Neutrophil (primary cell): ENCODE measurements at regions not wholly inside any gene's neighbourhood (a gene's known extent, or its start where the extent isn't known, plus 50 kb on each side); places are given as distances from the start of the nearest gene placed in this dataset.
"Not testable (repeated sequence)": the region's sequence is repeated elsewhere in the genome, so short reads cannot be mapped to it uniquely, and the experiment has no call there.

Experiments used
- H3K27ac ChIP-seq: fragments of 200-600 bp; sonication (generic); 2 replicates; pipeline ENCODE4 v1.5.1; 2016; ENCODE audit warnings: mild to moderate bottlenecking, moderate library complexity
- H3K27me3 ChIP-seq: fragments of 200-600 bp; sonication (generic); 2 replicates; pipeline ENCODE4 v1.6.0; 2016; ENCODE audit warnings: mild to moderate bottlenecking
- H3K36me3 ChIP-seq: fragments of 200-600 bp; sonication (generic); 2 replicates; pipeline ENCODE4 v1.5.1; 2017
- H3K4me1 ChIP-seq, 2 experiments: fragments of 200-600 bp in 1 of 2; sonication (generic) in 1 of 2; 1 replicate in 1 of 2; 2 replicates in 1 of 2; pipeline versions ENCODE4 v1.5.1 to v1.6.1; 2013 to 2016; ENCODE audit warnings: low read depth in 1 of 2, low read length in 1 of 2, mild to moderate bottlenecking in 1 of 2, moderate library complexity in 1 of 2; ENCODE audit not compliant: control insufficient read depth in 1 of 2, insufficient read depth in 1 of 2
- H3K4me3 ChIP-seq, 2 experiments: fragments of 200-600 bp in 1 of 2; sonication (generic) in 1 of 2; 1 replicate in 1 of 2; 2 replicates in 1 of 2; pipeline ENCODE4 v1.5.1; 2013 to 2016; ENCODE audit warnings: low read depth in 1 of 2, low read length in 1 of 2, mild to moderate bottlenecking in 1 of 2, moderate library complexity in 1 of 2
- H3K9me3 ChIP-seq: fragments of 200-600 bp; sonication (generic); 2 replicates; pipeline ENCODE4 v1.5.1; 2016
- TF ChIP-seq, protein P1 (sequence below): fragments of 200-600 bp; sonication (generic); IDR thresholded peaks from 2 replicates; pipeline ENCODE4 v1.5.1; 2016; ENCODE audit warnings: antibody characterized with exemption

DNA sequence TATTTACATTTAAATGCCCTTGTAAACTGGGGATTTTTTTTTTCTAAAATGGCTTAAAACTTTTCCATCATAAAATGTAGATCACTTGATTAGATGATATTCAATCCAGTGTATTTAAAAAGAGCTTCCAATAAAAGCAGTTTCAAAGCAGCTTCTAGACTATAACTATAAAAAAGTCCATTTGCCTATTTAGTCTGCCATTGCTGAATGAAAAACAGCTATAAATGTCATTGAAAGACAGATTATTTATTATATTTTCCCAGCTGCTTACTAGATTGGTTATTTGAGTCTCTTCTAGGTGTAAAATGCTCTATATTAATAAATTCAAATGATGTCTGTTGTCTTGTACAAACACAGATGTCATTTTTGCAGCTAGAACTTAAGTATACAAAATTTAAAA is 414.8 kb downstream of the RMST start:
- Histone ChIP-seq H3K27ac (no peak overlapping the region), H3K36me3 (no peaks in the 10 kb centered on the region), H3K27me3 (no peaks in the 10 kb centered on the region), H3K9me3 (no peaks in the 10 kb centered on the region), H3K4me1 (no peaks in the 10 kb centered on the region), H3K4me3 (no peak overlapping the region)
- TF ChIP-seq, protein P1, sequence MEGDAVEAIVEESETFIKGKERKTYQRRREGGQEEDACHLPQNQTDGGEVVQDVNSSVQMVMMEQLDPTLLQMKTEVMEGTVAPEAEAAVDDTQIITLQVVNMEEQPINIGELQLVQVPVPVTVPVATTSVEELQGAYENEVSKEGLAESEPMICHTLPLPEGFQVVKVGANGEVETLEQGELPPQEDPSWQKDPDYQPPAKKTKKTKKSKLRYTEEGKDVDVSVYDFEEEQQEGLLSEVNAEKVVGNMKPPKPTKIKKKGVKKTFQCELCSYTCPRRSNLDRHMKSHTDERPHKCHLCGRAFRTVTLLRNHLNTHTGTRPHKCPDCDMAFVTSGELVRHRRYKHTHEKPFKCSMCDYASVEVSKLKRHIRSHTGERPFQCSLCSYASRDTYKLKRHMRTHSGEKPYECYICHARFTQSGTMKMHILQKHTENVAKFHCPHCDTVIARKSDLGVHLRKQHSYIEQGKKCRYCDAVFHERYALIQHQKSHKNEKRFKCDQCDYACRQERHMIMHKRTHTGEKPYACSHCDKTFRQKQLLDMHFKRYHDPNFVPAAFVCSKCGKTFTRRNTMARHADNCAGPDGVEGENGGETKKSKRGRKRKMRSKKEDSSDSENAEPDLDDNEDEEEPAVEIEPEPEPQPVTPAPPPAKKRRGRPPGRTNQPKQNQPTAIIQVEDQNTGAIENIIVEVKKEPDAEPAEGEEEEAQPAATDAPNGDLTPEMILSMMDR, result no peak

DNA sequence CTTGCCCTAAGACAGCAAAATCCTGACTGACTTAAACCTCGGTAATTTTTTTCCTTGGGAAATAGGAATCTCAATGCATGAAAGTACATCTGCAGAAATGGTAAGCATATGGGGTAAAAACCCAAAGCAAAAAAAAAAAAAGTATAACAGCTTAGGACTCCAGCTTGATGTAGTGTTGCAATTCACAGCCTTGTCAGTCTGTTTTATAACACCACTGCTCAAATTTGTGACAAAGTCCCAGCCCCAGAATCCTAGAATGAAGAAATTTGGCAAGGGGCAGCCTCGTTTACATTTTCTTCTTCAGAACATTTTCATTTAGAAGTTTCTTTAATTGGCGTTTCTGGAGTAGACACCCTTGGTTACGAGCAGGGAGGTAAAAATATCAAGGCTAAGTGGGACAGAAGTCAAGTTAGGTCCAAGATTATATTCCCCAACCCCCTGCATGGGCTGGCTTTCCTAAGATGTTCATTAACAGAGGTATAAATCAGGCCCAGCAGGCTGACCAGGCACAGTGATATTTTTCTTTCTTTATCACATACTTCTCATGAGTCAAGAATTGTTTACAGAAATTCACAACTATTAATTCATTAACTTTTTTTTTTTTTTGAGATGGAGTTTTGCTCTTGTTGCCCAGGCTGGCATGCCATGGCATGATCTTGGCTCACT is 424.0 kb downstream of the RMST start:
- Histone ChIP-seq H3K27me3 (no peaks in the 10 kb centered on the region), H3K9me3 (no peaks in the 10 kb centered on the region)
- TF ChIP-seq, protein P1, result no peak

GRCh38 chr12:97897881-97898280 is 435.3 kb downstream of the RMST start:
- H3K9me3 ChIP-seq, H3K27me3 ChIP-seq, H3K4me3 ChIP-seq, H3K4me1 ChIP-seq, H3K27ac ChIP-seq, H3K36me3 ChIP-seq: not testable (repeated sequence)

More for the DNA sequence above, 424.0 kb downstream of the RMST start:
- Histone ChIP-seq H3K4me1 (no peaks in the 10 kb centered on the region), H3K4me3 (no peak overlapping the region), H3K27ac (no peak overlapping the region), H3K36me3 (no peaks in the 10 kb centered on the region)

GRCh38 chr12:97899529-97899928 is 436.9 kb downstream of the RMST start:
- Histone ChIP-seq H3K27ac (no peak overlapping the region), H3K4me1 (no peaks in the 10 kb centered on the region), H3K4me3 (no peak overlapping the region), H3K9me3 (no peaks in the 10 kb centered on the region), H3K27me3 (no peaks in the 10 kb centered on the region), H3K36me3 (no peaks in the 10 kb centered on the region)
- TF ChIP-seq, protein P1, result no peak

DNA sequence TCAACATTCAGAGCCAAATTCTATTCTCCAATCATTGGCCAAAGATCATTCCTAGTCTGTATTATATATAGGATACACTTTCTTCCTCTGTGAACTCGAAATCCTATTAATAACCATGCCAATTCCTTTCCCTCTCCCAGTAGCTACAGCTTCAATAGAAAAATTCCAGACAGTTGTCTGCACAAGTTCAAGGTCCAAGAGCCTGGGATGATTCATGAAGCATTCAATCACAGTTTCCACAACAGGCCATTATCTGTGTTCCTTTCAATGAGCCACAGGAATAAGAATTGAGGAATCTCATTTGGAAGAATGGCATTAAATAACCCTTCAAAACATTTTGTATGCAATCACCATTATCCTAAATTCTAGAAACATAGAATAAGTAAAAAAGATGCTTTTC is 437.4 kb downstream of the RMST start:
- Histone ChIP-seq H3K4me1 (no peaks in the 10 kb centered on the region), H3K27ac (no peak overlapping the region)
- TF ChIP-seq, protein P1, result no peak

GRCh38 chr12:97903356-97903755 is 440.8 kb downstream of the RMST start:
- TF ChIP-seq, protein P1, result no peak
- H3K27me3 ChIP-seq, result no peaks in the 10 kb centered on the region
- no peaks in the 10 kb centered on the region for H3K4me1 ChIP-seq
- no peak overlapping the region for H3K4me3 ChIP-seq
- no peaks in the 10 kb centered on the region for H3K36me3 ChIP-seq
- no peaks in the 10 kb centered on the region for H3K9me3 ChIP-seq
- no peak overlapping the region for H3K27ac ChIP-seq

More for the DNA sequence above, 437.4 kb downstream of the RMST start:
- H3K9me3 ChIP-seq, result no peaks in the 10 kb centered on the region
- H3K27me3 ChIP-seq, result no peaks in the 10 kb centered on the region
- no peak overlapping the region for H3K4me3 ChIP-seq
- no peaks in the 10 kb centered on the region for H3K36me3 ChIP-seq
